Urinary bladder (tissue), 3 donors: ENCODE measurements at regions not wholly inside any gene's neighbourhood (a gene's known extent, or its start where the extent isn't known, plus 50 kb on each side); places are given as distances from the start of the nearest gene placed in this dataset.

Experiments
- DNase-seq: peaks from one replicate; pipeline ENCODE4 v3.0.0-alpha.2; 2015; ENCODE audit errors: extremely low spot score
- H3K27ac ChIP-seq: one replicate; pipeline ENCODE4 v1.5.1; 2013; ENCODE audit warnings: low read depth, mild to moderate bottlenecking, moderate library complexity
- H3K36me3 ChIP-seq: one replicate; pipeline ENCODE4 v1.6.1; 2013; ENCODE audit warnings: mild to moderate bottlenecking, moderate library complexity; ENCODE audit not compliant: insufficient read depth
- H3K4me1 ChIP-seq: one replicate; pipeline ENCODE4 v1.6.1; 2013; ENCODE audit warnings: mild to moderate bottlenecking, moderate library complexity; ENCODE audit not compliant: insufficient read depth
- H3K4me3 ChIP-seq: one replicate; pipeline ENCODE4 v1.5.1; 2013; ENCODE audit warnings: low read depth, low read length
- whole genome bisulfite sequencing: extraction: QIAGEN DNeasy Blood & Tissue Kit; methylation state at CpG from one replicate; pipeline ENCODE4 v1.1.7; 2013; 5-methylcytosine and 5-hydroxymethylcytosine counted together
- donor health status: healthy with polysubstance abuse.
- donor health status: healthy.

DNA sequence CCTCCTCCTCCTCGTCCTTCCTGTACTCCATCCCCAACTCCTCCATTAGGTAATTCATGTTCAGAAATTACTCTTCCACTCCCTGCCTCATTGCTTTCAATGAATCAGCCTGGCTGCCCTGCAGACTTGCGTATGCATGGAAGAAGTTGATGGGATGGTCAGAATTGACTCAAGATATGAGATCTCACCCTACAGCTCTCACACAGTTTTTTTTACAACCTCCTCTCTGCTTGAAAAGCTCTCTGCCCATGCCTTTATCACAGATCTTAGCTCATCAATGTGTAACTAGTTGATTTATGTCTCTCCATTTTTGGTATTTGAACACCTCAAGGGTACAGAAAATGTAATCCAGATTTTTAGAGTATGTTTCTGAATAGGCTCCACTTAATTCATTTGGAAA, 506.9 kb downstream of the TBC1D4 start:
- Histone ChIP-seq H3K4me3 (no peak overlapping the region), H3K27ac (no peak overlapping the region), H3K36me3 (no peaks in the 10 kb centered on the region), H3K4me1 (no peaks in the 10 kb centered on the region)
- 82% methylated on average over 2 of the region's 2 CpGs for WGBS
- no peak for DNase-seq

DNA sequence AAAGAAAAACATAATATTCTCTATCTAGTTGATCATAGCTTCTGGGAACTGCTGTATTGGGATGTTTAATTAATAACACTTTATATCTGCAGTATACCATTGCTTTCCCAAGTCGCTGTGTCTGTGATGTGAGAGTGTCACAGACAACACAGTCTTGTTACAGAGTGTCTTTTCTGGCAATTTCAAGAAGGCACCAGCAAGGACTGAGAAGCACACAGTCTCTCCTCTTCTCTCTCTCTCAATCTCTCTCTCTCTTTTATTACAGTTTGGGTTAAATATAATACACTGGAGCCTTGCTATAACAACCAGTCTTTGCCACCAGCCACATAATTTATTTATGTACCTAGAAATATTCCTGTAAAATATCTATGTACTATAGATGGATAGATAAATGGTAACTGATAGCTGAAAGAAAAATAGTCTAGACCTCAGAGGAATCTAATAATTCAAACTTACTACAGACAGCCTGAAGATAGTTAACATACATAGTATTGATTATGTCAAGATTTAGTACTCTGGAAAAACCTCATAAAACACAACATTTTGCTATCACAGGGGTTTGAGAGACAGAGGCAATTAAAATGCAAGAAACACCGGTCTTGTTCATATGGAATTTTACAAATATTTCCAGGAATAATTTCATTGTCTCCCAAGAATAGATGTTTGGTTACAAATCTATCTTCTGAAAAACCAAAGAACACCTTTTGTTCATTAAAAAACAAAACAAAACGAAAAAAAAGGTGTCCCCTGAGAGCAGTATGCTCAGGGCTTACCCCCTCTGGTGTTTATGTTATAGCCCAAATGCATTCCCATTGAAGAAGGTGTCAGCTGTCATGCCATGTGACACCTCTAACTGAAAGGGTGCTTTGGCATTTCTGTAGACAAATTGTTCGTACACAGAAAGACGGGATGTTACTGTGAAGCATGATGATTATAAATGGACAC, 507.8 kb downstream of the TBC1D4 start:
- Histone ChIP-seq H3K36me3 (no peaks in the 10 kb centered on the region), H3K27ac (no peak overlapping the region), H3K4me3 (no peak overlapping the region), H3K4me1 (no peaks in the 10 kb centered on the region)
- 60% methylated on average over 5 of the region's 5 CpGs for WGBS
- no peak for DNase-seq

DNA sequence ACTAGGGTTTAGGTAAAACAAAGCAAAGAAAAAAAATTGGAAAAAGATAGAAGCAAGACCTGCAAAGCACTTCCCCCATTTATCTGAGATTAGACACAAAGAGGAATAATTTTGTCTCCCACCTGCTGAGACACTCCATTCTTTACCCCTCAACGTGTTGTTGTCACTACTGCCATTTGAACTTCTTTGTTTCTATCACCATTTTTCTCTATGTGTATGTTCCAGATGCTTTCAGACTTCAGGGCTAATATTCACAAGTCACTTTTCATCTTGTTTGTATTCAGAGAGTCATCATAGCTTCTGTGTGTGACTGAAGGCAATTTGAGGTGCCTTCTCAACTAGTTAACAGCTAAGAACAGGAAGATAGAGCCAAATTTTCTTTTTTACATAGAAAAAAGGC, 512.5 kb downstream of the TBC1D4 start:
- Histone ChIP-seq H3K4me3 (no peak overlapping the region), H3K27ac (no peak overlapping the region), H3K4me1 (no peaks in the 10 kb centered on the region), H3K36me3 (no peaks in the 10 kb centered on the region)
- no peak for DNase-seq
- 72% methylated on average over 1 of the region's 1 CpG for WGBS

DNA sequence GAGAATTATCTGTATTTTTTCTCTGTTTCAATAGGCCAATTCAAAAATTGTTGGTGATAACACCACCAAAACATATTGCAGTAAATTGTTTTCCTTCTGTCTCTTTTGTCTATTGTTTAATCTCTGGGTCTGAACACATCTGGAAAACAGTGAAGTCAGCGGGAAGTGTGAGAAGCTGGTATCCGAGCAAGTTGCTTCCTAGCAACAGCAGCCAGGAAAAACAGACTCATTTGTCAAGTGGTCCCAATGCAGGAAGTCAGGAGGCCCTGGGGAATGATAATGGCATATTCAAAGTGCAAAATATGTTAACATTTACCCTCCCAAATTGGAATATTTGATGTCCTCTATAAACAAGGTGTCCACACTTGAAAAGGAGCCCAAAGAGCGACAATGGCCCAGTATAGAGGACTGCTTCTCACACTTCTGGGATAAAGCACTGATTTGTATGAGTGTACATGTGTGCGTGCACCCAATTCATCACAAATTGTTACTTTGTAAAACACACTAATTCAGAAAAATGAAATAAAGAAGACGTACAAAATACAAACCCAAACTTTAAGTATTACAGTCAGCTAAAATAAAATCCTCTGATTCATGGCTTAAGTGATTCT, 515.0 kb downstream of the TBC1D4 start:
- Histone ChIP-seq H3K4me1 (no peaks in the 10 kb centered on the region), H3K27ac (no peak overlapping the region), H3K36me3 (no peaks in the 10 kb centered on the region), H3K4me3 (no peak overlapping the region)
- WGBS: 56% methylated on average over 5 of the region's 5 CpGs
- DNase-seq: peak; percentile 15

DNA sequence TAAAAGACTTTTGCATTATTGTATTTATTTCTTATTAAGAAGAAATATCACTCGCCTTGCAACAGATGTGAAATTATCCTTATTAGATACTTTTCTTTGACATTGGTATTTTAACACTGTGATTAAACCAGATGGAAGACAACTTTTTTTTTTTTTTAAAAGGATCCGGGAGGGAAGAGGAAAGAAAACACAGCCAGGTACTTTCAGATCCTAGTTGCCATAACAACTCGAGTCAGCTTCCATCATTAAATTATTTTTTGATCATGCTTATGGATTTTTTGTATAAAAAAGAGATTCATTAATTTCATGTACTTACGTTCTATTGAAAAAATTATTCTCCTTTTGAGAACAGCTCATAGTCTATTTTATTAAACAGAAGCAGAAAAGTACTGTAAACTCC, 515.7 kb downstream of the TBC1D4 start:
- H3K27ac ChIP-seq: no peak overlapping the region
- 79% methylated on average over 4 of the region's 4 CpGs for WGBS
- H3K4me3 ChIP-seq: no peak overlapping the region
- H3K36me3 ChIP-seq: no peaks in the 10 kb centered on the region
- no peak for DNase-seq
- no peaks in the 10 kb centered on the region for H3K4me1 ChIP-seq

DNA sequence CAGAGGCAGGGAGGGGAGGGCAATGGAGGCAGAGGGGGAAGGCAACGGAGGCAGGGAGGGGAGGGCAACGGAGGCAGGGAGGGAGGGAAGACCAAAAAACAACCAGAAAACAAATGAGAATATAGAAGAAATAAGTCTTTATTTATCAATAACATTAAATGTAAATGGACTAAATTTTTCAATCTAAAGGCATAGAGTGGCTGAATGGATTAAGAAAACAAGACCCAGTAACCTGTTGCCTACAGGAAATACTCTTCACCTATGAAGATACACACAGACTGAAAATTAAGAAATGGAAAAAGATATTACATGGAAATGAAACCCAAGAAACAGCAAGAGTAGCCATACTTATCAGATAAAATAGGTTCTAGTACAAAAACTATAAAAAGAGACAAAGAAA, 536.3 kb downstream of the TBC1D4 start:
- no peaks in the 10 kb centered on the region for H3K4me1 ChIP-seq

DNA sequence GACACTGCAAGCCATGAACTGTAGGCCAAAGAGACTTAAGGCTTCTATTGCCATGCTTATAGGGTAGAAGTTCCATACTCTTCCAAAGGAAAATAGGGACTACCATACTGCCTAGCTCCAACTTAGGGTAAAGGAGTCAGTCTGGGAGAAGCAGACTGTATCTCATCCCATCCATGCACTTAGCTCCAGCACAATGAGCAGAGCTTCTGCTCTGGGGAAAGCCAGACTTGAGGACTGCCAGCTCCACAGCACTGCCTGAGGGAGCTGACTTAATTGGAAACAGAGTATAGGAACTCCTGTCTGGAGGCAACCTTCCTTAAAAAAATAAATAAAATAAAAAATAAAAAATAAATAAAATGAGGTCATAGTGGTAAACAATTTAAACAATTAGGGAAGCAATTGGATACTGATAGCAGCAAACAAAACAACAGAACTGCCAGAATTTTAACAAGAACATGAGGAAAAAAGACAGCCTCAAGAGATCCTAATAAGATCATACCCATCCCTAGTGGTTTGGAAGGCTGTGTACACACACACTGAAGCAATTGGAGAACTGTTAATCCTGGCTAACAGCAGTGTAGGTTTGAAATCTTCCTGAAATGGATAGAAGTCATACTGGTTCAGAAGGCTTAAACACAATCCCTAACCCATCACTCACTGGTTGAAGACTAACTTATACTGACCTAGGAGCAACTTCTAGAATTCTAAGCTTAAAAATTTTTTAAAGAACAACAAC, 550.1 kb downstream of the TBC1D4 start:
- no peak overlapping the region for H3K27ac ChIP-seq

More for the DNA sequence above, 536.3 kb downstream of the TBC1D4 start:
- DNase-seq: no peak
- no peak overlapping the region for H3K4me3 ChIP-seq
- WGBS: 91% methylated on average over 2 of the region's 2 CpGs
- no peak overlapping the region for H3K27ac ChIP-seq
- no peaks in the 10 kb centered on the region for H3K36me3 ChIP-seq

DNA sequence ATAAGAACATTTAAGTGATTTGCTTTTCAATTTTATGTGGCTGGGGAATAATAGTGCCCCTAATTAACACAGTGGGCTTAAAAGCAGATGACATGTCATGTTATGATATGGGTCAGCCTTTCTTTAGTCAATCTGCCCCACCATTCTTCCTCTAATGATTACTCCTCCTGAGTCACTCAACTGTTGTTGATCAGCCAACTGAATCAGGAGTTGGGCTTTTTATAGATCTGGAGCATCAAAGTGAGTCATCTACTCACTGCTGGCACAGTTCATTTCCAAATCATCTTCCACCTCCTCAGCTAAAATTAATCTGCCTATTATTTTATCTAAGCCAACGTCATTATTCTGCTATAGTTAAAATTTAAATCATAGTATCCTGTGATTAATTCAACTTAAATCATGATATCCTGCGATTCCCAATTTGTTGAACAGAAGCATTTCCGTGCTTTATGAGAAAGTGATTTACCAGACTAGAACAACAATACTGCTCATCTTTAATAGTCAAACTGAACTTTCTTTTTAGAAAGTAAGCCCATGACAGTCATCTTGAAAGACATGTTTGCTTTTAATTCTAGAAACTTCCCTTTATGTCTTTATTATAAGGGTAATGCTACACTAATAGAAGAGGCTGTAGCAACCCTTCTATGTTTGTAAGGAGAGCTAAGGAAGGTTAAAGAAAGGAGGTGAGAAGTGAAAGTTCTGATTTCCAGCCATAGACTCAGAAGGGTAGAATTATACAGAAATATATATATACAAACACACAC, 551.4 kb downstream of the TBC1D4 start:
- 74% methylated on average over 3 of the region's 3 CpGs for WGBS
- Histone ChIP-seq H3K36me3 (no peaks in the 10 kb centered on the region), H3K27ac (no peak overlapping the region), H3K4me3 (no peak overlapping the region), H3K4me1 (no peaks in the 10 kb centered on the region)
- no peak for DNase-seq

More for the DNA sequence above, 550.1 kb downstream of the TBC1D4 start:
- no peak for DNase-seq
- H3K36me3 ChIP-seq: no peaks in the 10 kb centered on the region
- H3K4me3 ChIP-seq: no peak overlapping the region
- H3K4me1 ChIP-seq: no peaks in the 10 kb centered on the region

DNA sequence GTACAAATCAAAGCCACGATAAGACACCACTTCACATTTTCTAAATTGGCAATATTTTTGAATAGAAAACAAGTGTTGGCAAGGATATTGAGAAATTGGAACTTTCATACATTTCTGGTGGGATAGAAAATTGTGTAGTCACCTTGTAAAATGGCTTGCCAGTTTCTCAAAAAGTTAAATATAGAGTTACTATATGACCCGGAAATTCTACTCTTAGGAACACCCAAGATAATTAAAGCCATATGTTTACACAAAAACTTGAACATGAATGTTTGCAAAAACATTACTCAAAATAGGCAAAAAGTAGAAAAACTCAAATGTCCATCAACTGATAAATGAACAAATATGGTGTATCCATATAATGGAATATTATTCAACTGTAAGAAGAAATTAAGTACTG, 552.5 kb downstream of the TBC1D4 start:
- DNase-seq: no peak
- WGBS: 55% methylated on average over 2 of the region's 2 CpGs
- Histone ChIP-seq H3K4me3 (no peak overlapping the region), H3K36me3 (no peaks in the 10 kb centered on the region), H3K4me1 (no peaks in the 10 kb centered on the region), H3K27ac (no peak overlapping the region)

DNA sequence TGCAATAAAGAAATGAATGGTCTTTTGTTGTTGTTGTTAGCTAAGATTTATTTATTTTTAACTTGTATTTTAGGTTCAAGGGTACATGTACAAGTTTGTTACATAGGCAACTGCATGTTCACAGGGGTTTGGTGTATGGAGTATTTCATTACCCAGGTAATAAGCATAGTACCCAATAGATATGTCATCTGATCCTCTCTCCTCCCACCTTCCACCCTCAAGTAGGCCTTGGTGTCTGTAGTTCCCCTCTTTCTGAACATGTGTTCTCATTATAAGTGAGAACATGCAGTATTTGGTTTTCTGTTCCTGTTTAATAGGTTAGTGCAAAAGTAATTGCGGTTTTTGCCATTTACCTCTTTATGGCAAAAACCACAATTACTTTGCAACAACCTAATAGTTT, 554.1 kb downstream of the TBC1D4 start:
- WGBS: 1% methylated on average over 1 of the region's 1 CpG

DNA sequence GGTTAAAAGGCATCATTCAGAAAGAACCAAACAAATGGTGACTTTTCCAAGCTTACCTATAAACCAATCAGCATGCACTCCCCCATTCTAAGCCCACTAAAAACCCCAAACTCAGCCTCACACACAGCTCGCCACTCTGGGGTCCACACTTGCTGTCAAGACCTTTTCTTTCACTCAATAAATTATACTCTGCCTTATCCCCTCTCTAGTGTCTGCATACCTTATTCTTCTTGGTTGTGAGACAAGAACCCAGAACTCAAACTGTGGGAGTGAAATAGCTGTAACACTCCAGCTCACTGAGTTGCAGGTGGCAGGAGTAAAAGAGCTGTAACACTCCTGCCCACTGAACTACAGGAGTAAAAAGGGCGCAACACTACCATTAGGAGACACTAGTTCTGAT, 559.0 kb downstream of the TBC1D4 start:
- no peaks in the 10 kb centered on the region for H3K36me3 ChIP-seq

More for the DNA sequence above, 554.1 kb downstream of the TBC1D4 start:
- DNase-seq: no peak
- H3K27ac ChIP-seq: no peak overlapping the region
- H3K4me1 ChIP-seq: no peaks in the 10 kb centered on the region
- no peaks in the 10 kb centered on the region for H3K36me3 ChIP-seq
- H3K4me3 ChIP-seq: no peak overlapping the region

DNA sequence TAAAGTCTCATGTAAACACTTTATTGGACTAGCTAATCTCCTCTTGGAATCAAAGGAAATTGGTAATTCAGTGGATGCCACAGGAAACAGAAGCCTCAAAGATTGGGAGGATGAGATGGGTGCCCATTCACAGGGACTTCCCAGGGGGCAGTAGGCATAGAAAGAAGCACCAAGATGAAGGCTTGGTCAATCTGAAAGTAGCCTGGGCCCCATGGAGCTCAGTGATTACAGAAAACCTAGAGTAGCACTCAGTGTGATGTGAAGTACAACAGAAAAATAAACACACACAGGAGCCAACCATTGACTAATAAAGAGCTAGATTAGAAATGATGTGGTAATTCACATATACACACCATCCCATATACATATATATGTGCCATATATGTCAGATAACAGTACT, 560.6 kb downstream of the TBC1D4 start:
- Histone ChIP-seq H3K4me3 (no peak overlapping the region), H3K27ac (no peak overlapping the region), H3K4me1 (no peaks in the 10 kb centered on the region), H3K36me3 (no peaks in the 10 kb centered on the region)
- DNase-seq: no peak

More for the DNA sequence above, 559.0 kb downstream of the TBC1D4 start:
- Histone ChIP-seq H3K4me1 (no peaks in the 10 kb centered on the region), H3K27ac (no peak overlapping the region), H3K4me3 (no peak overlapping the region)
- WGBS: 95% methylated on average over 2 of the region's 2 CpGs
- DNase-seq: no peak

DNA sequence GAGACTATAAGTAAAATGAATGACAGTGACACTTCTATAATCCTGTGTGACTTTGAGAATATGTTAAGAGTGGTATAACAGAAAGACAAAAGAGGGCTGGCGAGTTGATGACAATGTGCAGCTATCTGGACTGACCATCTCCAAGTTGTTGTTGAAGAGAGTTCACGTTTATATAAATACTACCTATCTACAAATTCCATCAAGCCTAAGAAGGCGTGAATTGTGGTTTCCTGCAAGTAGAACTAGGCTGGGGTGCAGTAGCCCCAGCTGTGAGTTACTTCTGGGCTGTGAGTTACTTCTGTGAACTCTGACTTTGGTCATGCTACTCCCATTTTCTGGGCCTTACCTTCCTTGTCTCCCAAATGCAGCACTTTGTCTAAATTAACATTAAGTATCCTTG, 561.0 kb downstream of the TBC1D4 start:
- no peak for DNase-seq
- 73% methylated on average over 3 of the region's 3 CpGs for WGBS
- Histone ChIP-seq H3K36me3 (no peaks in the 10 kb centered on the region), H3K4me1 (no peaks in the 10 kb centered on the region), H3K27ac (no peak overlapping the region), H3K4me3 (no peak overlapping the region)
